Anterior cingulate cortex (tissue), 58 donors: ENCODE measurements at regions not wholly inside any gene's neighbourhood (a gene's known extent, or its start where the extent isn't known, plus 50 kb on each side); places are given as distances from the start of the nearest gene placed in this dataset.

Experiments
- DNase-seq, 58 donors: peaks; one replicate each; lab custom pipeline; 2025; lab: John Stamatoyannopoulos, UW

- DNase-seq: no peak
These were observed 53.4 kb downstream of the RPLP1 start for GRCh38 chr15:69505956-69506556.

GRCh38 chr15:69508659-69509058, 56.0 kb downstream of the RPLP1 start:
- DNase-seq: no peak

- no peak for DNase-seq
These were observed 56.5 kb downstream of the RPLP1 start for GRCh38 chr15:69509131-69509530.

GRCh38 chr15:69510556-69510955, 57.9 kb downstream of the RPLP1 start:
- no peak for DNase-seq

- no peak for DNase-seq
These were observed 58.4 kb downstream of the RPLP1 start for GRCh38 chr15:69511015-69511414.

- DNase-seq: no peak
These were observed 59.2 kb downstream of the RPLP1 start for GRCh38 chr15:69511716-69512340.

GRCh38 chr15:69513450-69513960, 60.9 kb downstream of the RPLP1 start:
- DNase-seq: no peak

- no peak for DNase-seq
These were observed 61.4 kb downstream of the RPLP1 start for GRCh38 chr15:69513986-69514385.

GRCh38 chr15:69515508-69515907, 62.9 kb downstream of the RPLP1 start:
- DNase-seq: no peak

GRCh38 chr15:69515926-69516325, 63.3 kb downstream of the RPLP1 start:
- DNase-seq: no peak

GRCh38 chr15:69517052-69517451, 64.4 kb downstream of the RPLP1 start:
- no peak for DNase-seq

GRCh38 chr15:69518806-69519205, 66.2 kb downstream of the RPLP1 start:
- DNase-seq: no peak

- DNase-seq: no peak
These were observed 67.4 kb downstream of the RPLP1 start for GRCh38 chr15:69520067-69520466.

- no peak for DNase-seq
These were observed 69.7 kb downstream of the RPLP1 start for GRCh38 chr15:69522361-69522760.

GRCh38 chr15:69523010-69524001, 70.7 kb downstream of the RPLP1 start:
- DNase-seq: peak in 53 of 58 donors; percentile 12 to 87 (median 65)

- peak in 5 of 58 donors; percentile 8 to 28 (median 11) for DNase-seq
These were observed 71.7 kb downstream of the RPLP1 start for GRCh38 chr15:69524296-69524695.

- DNase-seq: peak in 28 of 58 donors; percentile 9 to 69 (median 29)
These were observed 72.2 kb downstream of the RPLP1 start for GRCh38 chr15:69524814-69525213.

GRCh38 chr15:69525543-69525942, 72.9 kb downstream of the RPLP1 start:
- DNase-seq: no peak

GRCh38 chr15:69526081-69527061, 73.8 kb downstream of the RPLP1 start:
- DNase-seq: peak in 1 of 58 donors; percentile 9

- no peak for DNase-seq
These were observed 76.5 kb downstream of the RPLP1 start for GRCh38 chr15:69529141-69529540.
